ENCODE measurements at regions not wholly inside any gene's neighbourhood (a gene's known extent, or its start where the extent isn't known, plus 50 kb on each side); places are given as distances from the start of the nearest gene placed in this dataset.

DNA sequence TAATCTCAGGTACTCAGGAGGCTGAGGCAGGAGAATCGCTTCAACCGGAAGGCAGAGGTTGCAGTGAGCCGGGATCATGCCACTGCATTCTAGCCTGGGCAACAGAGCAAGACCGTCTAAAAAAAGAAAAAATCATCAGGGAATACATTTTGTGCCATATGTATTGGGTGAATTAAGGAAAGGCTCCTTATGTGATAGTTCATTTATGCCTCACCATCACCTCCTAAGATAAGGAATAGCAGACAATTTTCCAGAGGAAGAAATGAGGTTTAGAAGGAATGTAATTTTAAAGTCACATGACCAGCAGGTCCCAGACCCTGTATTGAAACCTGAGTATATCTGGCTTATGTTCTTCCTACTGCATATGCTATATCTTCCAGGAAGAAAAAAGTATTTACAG lies 93.9 kb upstream of the FOXC1 start:
- TF ChIP-seq, protein P1, sequence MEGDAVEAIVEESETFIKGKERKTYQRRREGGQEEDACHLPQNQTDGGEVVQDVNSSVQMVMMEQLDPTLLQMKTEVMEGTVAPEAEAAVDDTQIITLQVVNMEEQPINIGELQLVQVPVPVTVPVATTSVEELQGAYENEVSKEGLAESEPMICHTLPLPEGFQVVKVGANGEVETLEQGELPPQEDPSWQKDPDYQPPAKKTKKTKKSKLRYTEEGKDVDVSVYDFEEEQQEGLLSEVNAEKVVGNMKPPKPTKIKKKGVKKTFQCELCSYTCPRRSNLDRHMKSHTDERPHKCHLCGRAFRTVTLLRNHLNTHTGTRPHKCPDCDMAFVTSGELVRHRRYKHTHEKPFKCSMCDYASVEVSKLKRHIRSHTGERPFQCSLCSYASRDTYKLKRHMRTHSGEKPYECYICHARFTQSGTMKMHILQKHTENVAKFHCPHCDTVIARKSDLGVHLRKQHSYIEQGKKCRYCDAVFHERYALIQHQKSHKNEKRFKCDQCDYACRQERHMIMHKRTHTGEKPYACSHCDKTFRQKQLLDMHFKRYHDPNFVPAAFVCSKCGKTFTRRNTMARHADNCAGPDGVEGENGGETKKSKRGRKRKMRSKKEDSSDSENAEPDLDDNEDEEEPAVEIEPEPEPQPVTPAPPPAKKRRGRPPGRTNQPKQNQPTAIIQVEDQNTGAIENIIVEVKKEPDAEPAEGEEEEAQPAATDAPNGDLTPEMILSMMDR (conservative IDR thresholded peaks at IDR 0.05; ENCODE audit: low read length), result no peak
- TF ChIP-seq EZH2phosphoT487 (IDR thresholded peaks at IDR 0.05; ENCODE audit: borderline replicate concordance, low read depth, low read length), result no peak
